HG03342 (cell line): ENCODE measurements at regions not wholly inside any gene's neighbourhood (a gene's known extent, or its start where the extent isn't known, plus 50 kb on each side); places are given as distances from the start of the nearest gene placed in this dataset.

Source experiments
- ATAC-seq: cut with Tn5 transposase; IDR thresholded peaks from one replicate; pipeline ENCODE4 v1.9.1; 2021; ENCODE audit warnings: mild to moderate bottlenecking, moderate library complexity; ENCODE audit not compliant: unreplicated experiment

- ATAC-seq = no peak
These were observed 507.8 kb downstream of the TBC1D4 start for GRCh38 chr13:74973935-74974879.

- ATAC-seq = no peak
These were observed 512.5 kb downstream of the TBC1D4 start for GRCh38 chr13:74969419-74969818.

GRCh38 chr13:74966814-74967424 is 515.0 kb downstream of the TBC1D4 start:
- no peak for ATAC-seq

- ATAC-seq = no peak
These were observed 515.7 kb downstream of the TBC1D4 start for GRCh38 chr13:74966275-74966674.

- no peak for ATAC-seq
These were observed 536.3 kb downstream of the TBC1D4 start for GRCh38 chr13:74945637-74946036.

GRCh38 chr13:74931698-74932433 is 550.1 kb downstream of the TBC1D4 start:
- no peak for ATAC-seq

- no peak for ATAC-seq
These were observed 551.4 kb downstream of the TBC1D4 start for GRCh38 chr13:74930402-74931165.

GRCh38 chr13:74929436-74929835 is 552.5 kb downstream of the TBC1D4 start:
- ATAC-seq = no peak

- ATAC-seq = no peak
These were observed 554.1 kb downstream of the TBC1D4 start for GRCh38 chr13:74927823-74928222.

- no peak for ATAC-seq
These were observed 559.0 kb downstream of the TBC1D4 start for GRCh38 chr13:74922963-74923362.

- no peak for ATAC-seq
These were observed 560.6 kb downstream of the TBC1D4 start for GRCh38 chr13:74921326-74921725.

- no peak for ATAC-seq
These were observed 561.0 kb downstream of the TBC1D4 start for GRCh38 chr13:74920920-74921319.

GRCh38 chr13:74920361-74920760 is 561.6 kb downstream of the TBC1D4 start:
- no peak for ATAC-seq

- no peak for ATAC-seq
These were observed 562.1 kb downstream of the TBC1D4 start for GRCh38 chr13:74919914-74920313.

GRCh38 chr13:74912898-74913297 is 569.1 kb downstream of the TBC1D4 start:
- no peak for ATAC-seq

GRCh38 chr13:74910415-74910814 is 571.6 kb downstream of the TBC1D4 start:
- no peak for ATAC-seq

- ATAC-seq = no peak
These were observed 574.2 kb downstream of the TBC1D4 start for GRCh38 chr13:74907788-74908187.

- no peak for ATAC-seq
These were observed 577.4 kb downstream of the TBC1D4 start for GRCh38 chr13:74904556-74904955.

GRCh38 chr13:74895042-74895796 is 586.8 kb downstream of the TBC1D4 start:
- ATAC-seq = no peak

GRCh38 chr13:74892096-74892495 is 589.9 kb downstream of the TBC1D4 start:
- no peak for ATAC-seq
